ENCODE measurements at regions not wholly inside any gene's neighbourhood (a gene's known extent, or its start where the extent isn't known, plus 50 kb on each side); places are given as distances from the start of the nearest gene placed in this dataset.
"Not testable (repeated sequence)": the region's sequence is repeated elsewhere in the genome, so short reads cannot be mapped to it uniquely, and the experiment has no call there.

DNA sequence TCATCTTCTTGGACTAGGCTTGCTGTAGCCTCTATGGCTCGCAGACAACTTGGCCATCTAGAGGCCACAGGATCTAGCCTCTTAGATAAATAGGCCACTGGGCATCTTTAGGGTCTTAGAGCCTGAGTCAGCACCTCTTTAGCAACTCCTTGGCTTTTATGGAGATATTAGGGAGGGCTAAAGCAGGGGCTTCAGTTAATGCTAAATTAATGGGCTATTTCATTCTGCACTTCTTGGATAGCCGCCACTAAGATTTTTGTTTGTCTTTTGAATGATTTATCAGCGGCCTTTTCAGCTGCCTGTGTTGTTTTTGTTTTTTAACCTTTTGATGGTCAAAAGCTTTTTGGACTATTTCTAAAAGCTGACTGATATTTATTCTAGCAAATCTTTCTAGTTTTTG, 118.3 kb downstream of the UNC93B1 start:
- H3K4me3 ChIP-seq; intact Hi-C loops (cut with DNase I); DNase-seq; H3K27me3 ChIP-seq; H3K9me3 ChIP-seq; H3K4me1 ChIP-seq; H3K36me3 ChIP-seq; ATAC-seq; H3K27ac ChIP-seq: not testable (repeated sequence)

- H3K27me3 ChIP-seq; DNase-seq; H3K36me3 ChIP-seq; intact Hi-C loops (cut with DNase I); H3K9me3 ChIP-seq; H3K4me3 ChIP-seq; ATAC-seq; H3K4me1 ChIP-seq: not testable (repeated sequence)
- peak overlapping the region; percentile 42 for H3K27ac ChIP-seq
These were observed 118.9 kb downstream of the UNC93B1 start for GRCh38 chr11:67884761-67885558.

DNA sequence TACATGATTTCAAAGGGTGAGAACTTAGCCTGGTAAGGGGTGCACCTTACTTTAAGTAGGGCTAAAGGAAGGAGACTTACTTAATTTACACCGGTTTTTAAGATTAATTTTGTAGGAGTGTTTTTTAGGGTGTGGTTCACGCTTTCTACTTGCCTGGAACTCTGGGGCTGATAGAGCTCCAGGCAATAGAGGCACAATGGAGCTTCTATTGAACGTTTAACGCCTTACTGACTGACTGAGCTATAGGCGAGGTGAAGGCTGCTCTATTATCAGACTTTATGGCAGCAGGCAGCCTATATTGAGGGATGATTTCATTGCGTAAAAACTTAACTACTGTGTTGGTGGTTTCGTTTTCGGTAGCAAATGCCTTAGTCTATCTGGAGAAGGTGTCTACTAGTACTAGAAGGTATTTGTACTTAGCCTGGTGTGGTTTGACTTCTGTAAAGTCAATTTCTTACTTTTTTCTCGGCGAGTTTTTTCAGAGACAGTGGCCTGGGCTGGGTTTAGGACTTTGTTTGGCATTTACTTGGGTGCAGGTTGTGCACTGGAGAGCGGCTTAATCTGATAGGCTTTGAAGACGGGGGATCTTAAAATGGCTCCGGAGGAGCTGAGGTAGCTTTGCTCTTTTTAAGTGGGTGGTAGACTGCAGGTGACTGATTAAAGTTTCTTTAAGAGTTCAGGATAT, 119.7 kb downstream of the UNC93B1 start:
- intact Hi-C loops (cut with DNase I); DNase-seq; H3K27me3 ChIP-seq; H3K9me3 ChIP-seq; H3K36me3 ChIP-seq; ATAC-seq; H3K4me1 ChIP-seq: not testable (repeated sequence)
- peak overlapping the region; percentile 10 for H3K4me3 ChIP-seq
- peak overlapping the region; percentile 42 for H3K27ac ChIP-seq

- ATAC-seq; H3K4me3 ChIP-seq; H3K27me3 ChIP-seq; H3K27ac ChIP-seq; H3K36me3 ChIP-seq; intact Hi-C loops (cut with DNase I); H3K9me3 ChIP-seq; DNase-seq; H3K4me1 ChIP-seq: not testable (repeated sequence)
These were observed 121.6 kb downstream of the UNC93B1 start for GRCh38 chr11:67882304-67882703.

DNA sequence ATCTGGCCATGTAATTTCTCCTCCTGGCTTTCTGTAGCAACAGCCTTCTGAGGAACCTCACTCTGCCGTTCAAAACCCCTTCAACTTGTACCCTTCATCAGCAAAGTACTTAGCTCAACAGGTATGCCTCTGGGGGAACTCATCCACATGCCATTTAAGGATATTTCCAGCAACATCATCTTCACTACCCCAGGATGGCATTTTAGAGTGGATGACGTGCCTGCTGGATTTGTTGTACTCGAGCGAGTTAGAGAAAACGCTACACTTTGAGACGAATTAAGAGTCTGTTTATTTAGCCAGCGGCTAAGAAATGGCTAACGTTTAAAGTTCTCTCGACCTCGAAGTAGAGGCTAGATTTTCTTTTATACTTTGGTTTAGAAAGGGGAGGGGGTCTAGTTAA, 122.1 kb downstream of the UNC93B1 start:
- intact Hi-C loops (cut with DNase I); H3K36me3 ChIP-seq; ATAC-seq; DNase-seq; H3K27ac ChIP-seq; H3K4me3 ChIP-seq; H3K27me3 ChIP-seq; H3K9me3 ChIP-seq; H3K4me1 ChIP-seq: not testable (repeated sequence)

GRCh38 chr11:67880594-67881196, 123.2 kb downstream of the UNC93B1 start:
- H3K27ac ChIP-seq; H3K4me1 ChIP-seq; intact Hi-C loops (cut with DNase I); H3K9me3 ChIP-seq; H3K36me3 ChIP-seq; DNase-seq; H3K27me3 ChIP-seq; ATAC-seq; H3K4me3 ChIP-seq: not testable (repeated sequence)

- H3K9me3 ChIP-seq; H3K27ac ChIP-seq; H3K27me3 ChIP-seq; H3K4me1 ChIP-seq; ATAC-seq; intact Hi-C loops (cut with DNase I); DNase-seq; H3K4me3 ChIP-seq; H3K36me3 ChIP-seq: not testable (repeated sequence)
These were observed 125.2 kb downstream of the UNC93B1 start for GRCh38 chr11:67878666-67879065.

DNA sequence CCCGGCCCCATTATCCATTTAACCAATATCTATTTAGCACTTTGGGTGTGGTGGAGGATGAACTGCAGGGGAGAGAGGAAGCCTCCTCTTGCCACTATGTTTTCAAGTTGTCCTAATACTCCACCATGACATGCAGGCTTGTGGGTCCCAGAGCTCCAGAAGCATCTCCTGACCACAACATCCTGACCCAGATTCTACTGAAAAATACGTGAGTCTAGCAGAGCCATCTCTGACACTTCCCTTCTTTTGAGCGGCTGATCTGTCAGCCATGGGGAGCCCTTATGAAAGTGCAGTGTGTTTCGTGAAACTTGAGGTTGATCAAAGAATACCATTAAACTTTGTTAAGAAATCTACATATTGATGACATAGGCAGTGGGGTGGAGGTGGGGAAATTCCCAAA, 126.6 kb downstream of the UNC93B1 start:
- H3K4me1 ChIP-seq; DNase-seq; H3K36me3 ChIP-seq; H3K27me3 ChIP-seq; intact Hi-C loops (cut with DNase I); H3K9me3 ChIP-seq; ATAC-seq; H3K27ac ChIP-seq; H3K4me3 ChIP-seq: not testable (repeated sequence)

GRCh38 chr11:67873223-67873622, 130.7 kb downstream of the UNC93B1 start:
- H3K36me3 ChIP-seq; H3K9me3 ChIP-seq; H3K4me1 ChIP-seq; ATAC-seq; intact Hi-C loops (cut with DNase I); H3K4me3 ChIP-seq; H3K27ac ChIP-seq; DNase-seq; H3K27me3 ChIP-seq: not testable (repeated sequence)

GRCh38 chr11:67871168-67871567, 132.7 kb downstream of the UNC93B1 start:
- H3K27ac ChIP-seq; H3K9me3 ChIP-seq; DNase-seq; H3K36me3 ChIP-seq; ATAC-seq; H3K4me1 ChIP-seq; H3K27me3 ChIP-seq; intact Hi-C loops (cut with DNase I); H3K4me3 ChIP-seq: not testable (repeated sequence)

DNA sequence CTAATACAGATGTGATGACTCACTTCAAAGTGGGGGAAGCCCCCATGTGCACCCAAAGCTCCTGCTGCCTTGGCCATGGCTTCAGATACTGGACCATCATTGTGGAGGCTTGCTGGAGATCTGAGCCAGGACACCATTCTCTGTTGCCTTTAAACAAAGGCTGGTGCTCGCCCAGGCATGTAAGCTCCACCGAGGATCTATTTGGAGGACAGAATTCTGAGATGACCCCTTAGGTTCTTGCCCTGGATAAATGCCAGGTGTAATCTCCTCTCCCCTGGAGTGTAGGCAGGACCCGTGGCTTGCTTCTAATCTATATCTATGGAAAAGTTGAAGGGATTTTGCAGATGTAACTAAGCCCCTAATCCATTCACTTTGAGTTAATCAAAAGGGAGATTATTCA, 141.0 kb downstream of the UNC93B1 start:
- H3K27me3 ChIP-seq; H3K9me3 ChIP-seq; H3K4me3 ChIP-seq; ATAC-seq; H3K4me1 ChIP-seq; intact Hi-C loops (cut with DNase I); H3K36me3 ChIP-seq; DNase-seq; H3K27ac ChIP-seq: not testable (repeated sequence)

Data from upper lobe of right lung (tissue), 1 donor.